CD4-positive, alpha-beta T cell (primary cell): ENCODE measurements at regions not wholly inside any gene's neighbourhood (a gene's known extent, or its start where the extent isn't known, plus 50 kb on each side); places are given as distances from the start of the nearest gene placed in this dataset.

Source experiments
- ATAC-seq: fragments of 200-7000 bp; cut with Tn5 transposase; one replicate; pipeline ENCODE4 v1.10.0; 2022; ENCODE audit warnings: mild to moderate bottlenecking; ENCODE audit not compliant: poor library complexity
- CTCF ChIA-PET: fragments of 350-600 bp; sonication (Branson Sonifier 250); formaldehyde crosslinking; loops from one replicate; lab custom pipeline; 2021; ENCODE audit warnings: antibody characterized with exemption, inconsistent platforms; lab: Charles Lee
- POLR2A ChIA-PET: fragments of 350-600 bp; sonication (Branson Sonifier 250); formaldehyde crosslinking; loops from one replicate; lab custom pipeline; 2021; ENCODE audit warnings: antibody characterized with exemption, inconsistent platforms; lab: Charles Lee
- DNase-seq, 14 experiments: peaks; one replicate each; pipeline ENCODE4 v3.0.0-alpha.2; 2013 to 2020; ENCODE audit warnings: mixed read lengths in 2 of 14
- H3K27ac ChIP-seq, 2 donors: one replicate each; pipeline versions ENCODE4 v1.5.1 to v1.7.0; 2013; ENCODE audit warnings: low read length in 2 of 2, low read depth in 1 of 2, mild to moderate bottlenecking in 1 of 2
- H3K27me3 ChIP-seq, 2 experiments: 1 replicate in 1 of 2; 2 replicates in 1 of 2; pipeline versions ENCODE4 v1.6.1 to v1.7.0; 2013; ENCODE audit warnings: low read length in 2 of 2, control low read depth in 1 of 2, mild to moderate bottlenecking in 1 of 2, moderate library complexity in 1 of 2; ENCODE audit not compliant: insufficient read depth in 2 of 2, control insufficient read depth in 1 of 2
- H3K36me3 ChIP-seq: one replicate; pipeline ENCODE4 v1.6.1; 2013; ENCODE audit warnings: low read length, control low read depth; ENCODE audit not compliant: insufficient read depth
- H3K4me1 ChIP-seq: one replicate; pipeline ENCODE4 v1.6.1; 2013; ENCODE audit warnings: low read length, control low read depth; ENCODE audit not compliant: insufficient read depth
- H3K4me3 ChIP-seq: one replicate; pipeline ENCODE4 v1.5.1; 2013; ENCODE audit warnings: mild to moderate bottlenecking, low read length, moderate library complexity
- H3K9me3 ChIP-seq, 2 experiments: 1 replicate in 1 of 2; 2 replicates in 1 of 2; pipeline versions ENCODE4 v1.6.1 to v1.7.0; 2013; ENCODE audit warnings: low read length in 2 of 2, mild to moderate bottlenecking in 2 of 2, control low read depth in 1 of 2, moderate library complexity in 1 of 2; ENCODE audit not compliant: control insufficient read depth in 1 of 2, insufficient read depth in 1 of 2
- H3K27ac Mint-ChIP-seq: one replicate; pipeline ENCODE4 v1.8.0; 2020; ENCODE audit warnings: mixed read lengths
- H3K27me3 Mint-ChIP-seq: one replicate; pipeline ENCODE4 v1.8.0; 2021; ENCODE audit warnings: mixed read lengths
- H3K36me3 Mint-ChIP-seq: one replicate; pipeline ENCODE4 v1.8.0; 2021; ENCODE audit warnings: low read depth, mixed read lengths
- H3K4me1 Mint-ChIP-seq: one replicate; pipeline ENCODE4 v1.8.0; 2021; ENCODE audit warnings: low read depth, mixed read lengths
- H3K4me3 Mint-ChIP-seq: one replicate; pipeline ENCODE4 v1.8.0; 2020; ENCODE audit warnings: mild to moderate bottlenecking, mixed read lengths
- H3K9me3 Mint-ChIP-seq: one replicate; pipeline ENCODE4 v1.8.0; 2020; ENCODE audit warnings: mixed read lengths
- CTCF ChIP-seq: fragments of 200-600 bp; IDR thresholded peaks from one replicate; pipeline ENCODE4 v1.8.0; 2022; ENCODE audit warnings: antibody characterized with exemption, mild to moderate bottlenecking
- intact Hi-C, 2 experiments: fragments of 100-400 bp; cut with DNase I in 1 of 2; cut with micrococcal nuclease in 1 of 2; formaldehyde crosslinking; loops; one replicate each; pipeline versions ENCODE4 v1.15.1 to v1.9.0; 2023 to 2025; cut with DNase I, micrococcal nuclease

- Histone ChIP-seq H3K27ac (no peak overlapping the region), H3K4me1 (no peaks in the 10 kb centered on the region), H3K27me3 (no peaks in the 10 kb centered on the region), H3K4me3 (no peak overlapping the region), H3K9me3 (peaks cover 0 to 9% of the 10 kb centered on the region in 2 experiments), H3K36me3 (no peaks in the 10 kb centered on the region)
- ChIA-PET CTCF (no interaction called here), POLR2A (no interaction called here)
- no peak overlapping the region for H3K27ac Mint-ChIP-seq
- no peak for TF ChIP-seq CTCF
- intact Hi-C loops, result no loop called here
- no peaks in the 10 kb centered on the region for H3K27me3 Mint-ChIP-seq
- no peak for ATAC-seq
- no peaks in the 10 kb centered on the region for H3K9me3 Mint-ChIP-seq
- no peaks in the 10 kb centered on the region for H3K4me1 Mint-ChIP-seq
- no peak overlapping the region for H3K4me3 Mint-ChIP-seq
- no peak for DNase-seq
- H3K36me3 Mint-ChIP-seq, result no peaks in the 10 kb centered on the region
These were observed 204.9 kb upstream of the MC4R start for GRCh38 chr18:60577457-60577856.

DNA sequence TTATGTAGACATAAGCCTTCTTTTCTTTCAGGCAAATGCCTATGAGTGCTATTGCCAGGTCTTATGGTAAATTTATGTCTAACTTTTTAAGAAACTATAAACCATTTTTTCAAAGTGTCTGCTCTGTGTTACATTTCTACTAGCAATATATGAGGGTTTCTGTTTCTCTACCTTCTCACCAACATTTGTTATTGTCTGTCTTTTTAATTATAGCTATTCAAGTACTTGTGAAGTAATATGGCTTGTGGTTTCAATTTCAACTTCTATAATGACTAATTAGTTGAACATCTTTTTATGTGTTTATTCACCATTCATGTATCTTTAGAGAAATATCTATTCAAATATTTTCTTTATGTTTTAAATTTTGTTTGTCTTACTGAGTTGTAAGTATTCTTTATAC lies 213.1 kb upstream of the MC4R start:
- Mint-ChIP-seq H3K4me1 (no peaks in the 10 kb centered on the region), H3K4me3 (no peak overlapping the region), H3K36me3 (no peaks in the 10 kb centered on the region), H3K27ac (no peak overlapping the region), H3K9me3 (no peaks in the 10 kb centered on the region), H3K27me3 (no peaks in the 10 kb centered on the region)
- Histone ChIP-seq H3K27me3 (no peaks in the 10 kb centered on the region), H3K9me3 (no peaks in the 10 kb centered on the region), H3K36me3 (no peaks in the 10 kb centered on the region), H3K4me3 (no peak overlapping the region), H3K27ac (no peak overlapping the region), H3K4me1 (no peaks in the 10 kb centered on the region)
- ChIA-PET POLR2A (no interaction called here), CTCF (no interaction called here)
- intact Hi-C loops, result no loop called here
- DNase-seq (no peak), ATAC-seq (no peak)
- no peak for TF ChIP-seq CTCF

GRCh38 chr18:60593249-60593648 lies 220.7 kb upstream of the MC4R start:
- no peaks in the 10 kb centered on the region for H3K36me3 Mint-ChIP-seq
- no peak for TF ChIP-seq CTCF
- DNase-seq, result no peak
- Histone ChIP-seq H3K4me1 (no peaks in the 10 kb centered on the region), H3K27me3 (no peaks in the 10 kb centered on the region), H3K36me3 (no peaks in the 10 kb centered on the region), H3K9me3 (no peaks in the 10 kb centered on the region), H3K4me3 (no peak overlapping the region), H3K27ac (no peak overlapping the region)
- ChIA-PET CTCF (no interaction called here), POLR2A (no interaction called here)
- peaks cover 2% of the 10 kb centered on the region for H3K9me3 Mint-ChIP-seq
- no peaks in the 10 kb centered on the region for H3K4me1 Mint-ChIP-seq
- no peak overlapping the region for H3K27ac Mint-ChIP-seq
- no peak for ATAC-seq
- intact Hi-C loops, result no loop called here
- no peaks in the 10 kb centered on the region for H3K27me3 Mint-ChIP-seq
- H3K4me3 Mint-ChIP-seq, result no peak overlapping the region
